ENCODE measurements at regions not wholly inside any gene's neighbourhood (a gene's known extent, or its start where the extent isn't known, plus 50 kb on each side); places are given as distances from the start of the nearest gene placed in this dataset.

GRCh38 chr3:26081166-26081565 lies 291.3 kb downstream of the OXSM start:
- no peak for TF ChIP-seq ARNTL (CRISPR knock-in tag; IDR thresholded peaks at IDR 0.05; ENCODE audit: borderline replicate concordance, low read depth)
- TF ChIP-seq ZNF70 (CRISPR knock-in tag; IDR thresholded peaks at IDR 0.05) = no peak
- TF ChIP-seq ESRRG (CRISPR knock-in tag; IDR thresholded peaks at IDR 0.05) = no peak
- TF ChIP-seq CREB5 (CRISPR knock-in tag; IDR thresholded peaks at IDR 0.05; ENCODE audit: low read depth) = no peak
- no peak for TF ChIP-seq BACH2 (CRISPR knock-in tag; IDR thresholded peaks at IDR 0.05; ENCODE audit: borderline replicate concordance)
- TF ChIP-seq TCF4 (CRISPR knock-in tag; IDR thresholded peaks at IDR 0.05; ENCODE audit: borderline replicate concordance) = no peak
- ATAC-seq = no peak

DNA sequence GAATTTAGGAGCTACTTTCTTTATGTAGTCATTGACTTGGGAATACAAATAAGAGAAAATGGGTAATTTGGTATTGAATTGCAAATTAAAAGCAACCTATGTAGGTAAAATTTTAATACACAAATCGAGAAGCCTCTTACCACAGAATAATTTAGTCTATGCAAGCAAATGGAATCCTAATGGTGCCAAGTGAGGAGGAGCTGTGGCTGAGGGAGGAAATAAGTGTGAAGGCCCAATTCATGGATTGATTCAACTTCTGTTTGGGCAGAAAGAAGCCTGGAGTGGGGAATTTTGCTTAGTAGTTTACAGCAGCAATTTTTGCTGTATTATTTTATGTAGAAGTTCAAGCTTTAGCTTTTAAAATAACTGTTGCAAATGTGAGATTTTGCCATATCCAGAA lies 291.9 kb downstream of the OXSM start:
- no peak for ATAC-seq
- TF ChIP-seq RARB (CRISPR knock-in tag; IDR thresholded peaks at IDR 0.05) (no peak), ZC3H10 (CRISPR knock-in tag; IDR thresholded peaks at IDR 0.05) (no peak), CREB5 (CRISPR knock-in tag; IDR thresholded peaks at IDR 0.05; ENCODE audit: low read depth) (no peak), ZNF565 (CRISPR knock-in tag; conservative IDR thresholded peaks at IDR 0.05; ENCODE audit: low read depth) (no peak), GLIS3 (CRISPR knock-in tag; IDR thresholded peaks at IDR 0.05) (no peak), TCF4 (CRISPR knock-in tag; IDR thresholded peaks at IDR 0.05; ENCODE audit: borderline replicate concordance) (no peak), TOX (CRISPR knock-in tag; IDR thresholded peaks at IDR 0.05; ENCODE audit: borderline replicate concordance) (no peak), ZFP30 (CRISPR knock-in tag; IDR thresholded peaks at IDR 0.05) (no peak), ZFP3 (CRISPR knock-in tag; IDR thresholded peaks at IDR 0.05) (no peak)
- TF ChIP-seq, protein P1, sequence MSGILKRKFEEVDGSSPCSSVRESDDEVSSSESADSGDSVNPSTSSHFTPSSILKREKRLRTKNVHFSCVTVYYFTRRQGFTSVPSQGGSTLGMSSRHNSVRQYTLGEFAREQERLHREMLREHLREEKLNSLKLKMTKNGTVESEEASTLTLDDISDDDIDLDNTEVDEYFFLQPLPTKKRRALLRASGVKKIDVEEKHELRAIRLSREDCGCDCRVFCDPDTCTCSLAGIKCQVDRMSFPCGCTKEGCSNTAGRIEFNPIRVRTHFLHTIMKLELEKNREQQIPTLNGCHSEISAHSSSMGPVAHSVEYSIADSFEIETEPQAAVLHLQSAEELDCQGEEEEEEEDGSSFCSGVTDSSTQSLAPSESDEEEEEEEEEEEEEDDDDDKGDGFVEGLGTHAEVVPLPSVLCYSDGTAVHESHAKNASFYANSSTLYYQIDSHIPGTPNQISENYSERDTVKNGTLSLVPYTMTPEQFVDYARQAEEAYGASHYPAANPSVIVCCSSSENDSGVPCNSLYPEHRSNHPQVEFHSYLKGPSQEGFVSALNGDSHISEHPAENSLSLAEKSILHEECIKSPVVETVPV (CRISPR knock-in tag; IDR thresholded peaks at IDR 0.05) = no peak

DNA sequence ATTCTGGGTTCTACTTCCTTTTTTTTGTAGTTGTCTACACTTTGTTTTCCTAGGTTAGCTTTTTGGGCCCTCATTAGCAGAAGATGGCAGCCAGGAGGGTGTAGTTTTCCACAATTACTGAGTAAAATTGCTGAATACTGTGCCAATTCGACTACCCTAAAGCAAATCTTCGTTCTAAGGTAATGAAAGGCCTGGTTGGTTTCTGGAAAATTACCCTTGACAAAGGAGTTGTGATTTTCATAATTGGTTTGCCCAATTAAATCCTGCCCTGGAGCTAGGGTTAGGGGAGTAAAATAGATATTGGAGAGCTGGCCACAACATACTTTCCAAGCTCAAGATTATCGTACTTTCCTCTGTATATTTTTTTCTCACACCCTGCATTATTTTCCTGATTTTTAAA lies 293.0 kb downstream of the OXSM start:
- TF ChIP-seq CREB5 (CRISPR knock-in tag; IDR thresholded peaks at IDR 0.05; ENCODE audit: low read depth) (no peak), CSDC2 (CRISPR knock-in tag; IDR thresholded peaks at IDR 0.05) (no peak)
- TF ChIP-seq, protein P1 (CRISPR knock-in tag; IDR thresholded peaks at IDR 0.05) = no peak
- ATAC-seq = no peak

DNA sequence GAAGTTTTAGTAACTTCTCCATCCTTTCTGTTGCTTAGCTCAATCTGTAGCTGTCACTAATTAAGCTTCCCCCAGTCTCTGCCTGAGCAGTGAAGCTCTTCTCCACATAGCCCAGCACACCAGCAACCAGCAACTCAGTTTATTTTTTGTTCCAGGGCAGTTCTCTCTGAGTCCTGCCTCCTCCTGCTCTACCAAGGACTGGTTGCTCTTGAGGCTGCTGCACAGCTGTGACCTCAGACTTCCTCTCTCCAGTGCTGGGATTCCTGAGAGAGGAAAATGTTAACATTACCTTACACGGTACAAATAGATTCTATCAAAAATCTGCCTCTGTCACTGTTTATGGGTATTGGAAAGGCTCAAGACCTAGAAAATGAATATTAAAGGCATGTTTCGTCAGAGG lies 294.7 kb downstream of the OXSM start:
- ATAC-seq = no peak

GRCh38 chr3:26087751-26088150 lies 297.9 kb downstream of the OXSM start:
- ATAC-seq = no peak

More for the DNA sequence above, 294.7 kb downstream of the OXSM start:
- TF ChIP-seq, protein P2, sequence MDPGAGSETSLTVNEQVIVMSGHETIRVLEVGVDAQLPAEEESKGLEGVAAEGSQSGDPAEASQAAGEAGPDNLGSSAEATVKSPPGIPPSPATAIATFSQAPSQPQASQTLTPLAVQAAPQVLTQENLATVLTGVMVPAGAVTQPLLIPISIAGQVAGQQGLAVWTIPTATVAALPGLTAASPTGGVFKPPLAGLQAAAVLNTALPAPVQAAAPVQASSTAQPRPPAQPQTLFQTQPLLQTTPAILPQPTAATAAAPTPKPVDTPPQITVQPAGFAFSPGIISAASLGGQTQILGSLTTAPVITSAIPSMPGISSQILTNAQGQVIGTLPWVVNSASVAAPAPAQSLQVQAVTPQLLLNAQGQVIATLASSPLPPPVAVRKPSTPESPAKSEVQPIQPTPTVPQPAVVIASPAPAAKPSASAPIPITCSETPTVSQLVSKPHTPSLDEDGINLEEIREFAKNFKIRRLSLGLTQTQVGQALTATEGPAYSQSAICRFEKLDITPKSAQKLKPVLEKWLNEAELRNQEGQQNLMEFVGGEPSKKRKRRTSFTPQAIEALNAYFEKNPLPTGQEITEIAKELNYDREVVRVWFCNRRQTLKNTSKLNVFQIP (CRISPR knock-in tag; IDR thresholded peaks at IDR 0.05; ENCODE audit: borderline replicate concordance, low read depth) = no peak
- TF ChIP-seq ZNF70 (CRISPR knock-in tag; IDR thresholded peaks at IDR 0.05) (no peak), GLIS3 (CRISPR knock-in tag; IDR thresholded peaks at IDR 0.05) (no peak), RARB (CRISPR knock-in tag; IDR thresholded peaks at IDR 0.05) (no peak), ZNF8 (CRISPR knock-in tag; IDR thresholded peaks at IDR 0.05) (no peak)

More at GRCh38 chr3:26087751-26088150, 297.9 kb downstream of the OXSM start:
- TF ChIP-seq ESRRG (CRISPR knock-in tag; IDR thresholded peaks at IDR 0.05) (no peak), ISL1 (CRISPR knock-in tag; IDR thresholded peaks at IDR 0.05) (no peak), CSDC2 (CRISPR knock-in tag; IDR thresholded peaks at IDR 0.05) (no peak), ZNF70 (CRISPR knock-in tag; IDR thresholded peaks at IDR 0.05) (no peak), ZNF8 (CRISPR knock-in tag; IDR thresholded peaks at IDR 0.05) (no peak), TCF4 (CRISPR knock-in tag; IDR thresholded peaks at IDR 0.05; ENCODE audit: borderline replicate concordance) (no peak)
- TF ChIP-seq, protein P1 (CRISPR knock-in tag; IDR thresholded peaks at IDR 0.05) = no peak

All from SK-N-SH treated with all-trans-retinoic acid at 6 μM for 48 hours (cell line).